HepG2 (cell line): ENCODE measurements at regions not wholly inside any gene's neighbourhood (a gene's known extent, or its start where the extent isn't known, plus 50 kb on each side); places are given as distances from the start of the nearest gene placed in this dataset.

Experiments used
- ATAC-seq: fragments of 200-7000 bp; cut with Tn5 transposase; 3 replicates; pipeline ENCODE4 v1.9.1; 2020; ENCODE audit warnings: mild to moderate bottlenecking, moderate library complexity
- BruUV-seq: library from RNA; stranded (reverse); fragments of 400-500 nt; replicated peaks from 2 replicates; lab custom pipeline; 2021; lab: Mats Ljungman, UMichigan
- CTCF ChIA-PET: fragments of 300-600 bp; formaldehyde crosslinking; extraction: SDS; loops from one replicate; lab custom pipeline; 2021; ENCODE audit warnings: low total read pairs, inconsistent platforms, low intra/inter-chr PET ratio; lab: Yijun Ruan, JAX
- POLR2A ChIA-PET: fragments of 350-600 bp; sonication (Branson Sonifier 250); formaldehyde crosslinking; loops from one replicate; lab custom pipeline; 2020; ENCODE audit warnings: antibody characterized with exemption, inconsistent platforms; lab: Yijun Ruan, JAX
- DNase-seq: peaks from one replicate; pipeline ENCODE4 v3.0.0-alpha.2; 2015; ENCODE audit warnings: low spot score
- FAIRE-seq: peaks from 3 replicates; lab custom pipeline; 2011; peaks lifted over from hg19 to GRCh38; lab: Jason Lieb, UNC
- H2AFZ ChIP-seq: one replicate; pipeline ENCODE4 v1.6.1; 2011; ENCODE audit warnings: low read length, inconsistent platforms
- H3K27ac ChIP-seq: fragments of 300-600 bp; 3 replicates; pipeline ENCODE4 v1.8.0; 2011; ENCODE audit warnings: mixed run types, mild to moderate bottlenecking, mixed read lengths, low read length, inconsistent platforms; ENCODE audit not compliant: insufficient read depth; ENCODE audit errors: extremely low read length
- H3K27me3 ChIP-seq, 2 experiments: fragments of 200-600 bp in 1 of 2; 2 replicates in 1 of 2; 3 replicates in 1 of 2; pipeline versions ENCODE4 v1.6.0 to v1.8.0; 2011; ENCODE audit warnings: low read length in 2 of 2, mild to moderate bottlenecking in 2 of 2, moderate library complexity in 2 of 2, inconsistent platforms in 1 of 2; ENCODE audit not compliant: insufficient read depth in 2 of 2, control insufficient read depth in 1 of 2
- H3K36me3 ChIP-seq, 2 experiments: fragments of 200-600 bp in 1 of 2; replicated peaks in 1 of 2; 2 replicates in 1 of 2; 3 replicates in 1 of 2; pipeline versions ENCODE4 v1.5.1 to v1.8.0; 2011; ENCODE audit warnings: low read length in 2 of 2, inconsistent platforms in 1 of 2; ENCODE audit not compliant: insufficient read depth in 2 of 2, control insufficient read depth in 1 of 2
- H3K4me1 ChIP-seq: 2 replicates; pipeline ENCODE4 v1.5.1; 2012; ENCODE audit warnings: low read length, inconsistent platforms; ENCODE audit not compliant: insufficient read depth
- H3K4me2 ChIP-seq: 2 replicates; pipeline ENCODE4 v1.6.0; 2011; ENCODE audit warnings: low read depth, low read length, inconsistent platforms
- H3K4me3 ChIP-seq, 3 experiments: fragments of 200-600 bp in 1 of 3; sonication (generic), shearing (Covaris generic) in 1 of 3; replicated peaks in 1 of 3; 2 replicates each; pipeline ENCODE4 v1.5.1; 2011 to 2016; ENCODE audit warnings: low read length in 3 of 3, inconsistent platforms in 2 of 3, low read depth in 2 of 3, mild to moderate bottlenecking in 2 of 3, control low read depth in 1 of 3, mixed read lengths in 1 of 3; ENCODE audit not compliant: insufficient read depth in 1 of 3
- H3K79me2 ChIP-seq: one replicate; pipeline ENCODE4 v1.6.1; 2011; ENCODE audit warnings: low read length, inconsistent platforms; ENCODE audit not compliant: insufficient read depth
- H3K9ac ChIP-seq: 2 replicates; pipeline ENCODE4 v1.6.0; 2011; ENCODE audit warnings: mild to moderate bottlenecking, low read depth, low read length, inconsistent platforms; ENCODE audit not compliant: insufficient read depth
- H3K9me3 ChIP-seq: 2 replicates; pipeline ENCODE4 v1.5.1; 2012; ENCODE audit warnings: mild to moderate bottlenecking, low read length
- H4K20me1 ChIP-seq: 2 replicates; pipeline ENCODE4 v1.6.0; 2011; ENCODE audit warnings: inconsistent platforms, mild to moderate bottlenecking, low read length, moderate library complexity; ENCODE audit not compliant: insufficient read depth
- CBX5 ChIP-seq: sonication (generic); formaldehyde crosslinking; IDR thresholded peaks from 2 replicates; pipeline ENCODE4 v1.4.0; 2020; ENCODE audit warnings: missing genetic modification reagents, borderline replicate concordance
- CREB1 ChIP-seq, 2 experiments: fragments of 450-650 bp in 1 of 2; IDR thresholded peaks; 2 replicates each; pipeline ENCODE4 v1.6.1; 2016 to 2017; ENCODE audit warnings: control low read depth in 1 of 2, mild to moderate bottlenecking in 1 of 2, missing compliant biosample characterization in 1 of 2, missing genetic modification characterization in 1 of 2
- ERF ChIP-seq: IDR thresholded peaks from 2 replicates; pipeline ENCODE4 v1.6.1; 2018; ENCODE audit warnings: missing biosample characterization, missing genetic modification reagents
- NFE2 ChIP-seq: sonication (generic); formaldehyde crosslinking; IDR thresholded peaks from 2 replicates; pipeline ENCODE4 v1.4.0; 2020; ENCODE audit warnings: missing genetic modification reagents
- THAP9 ChIP-seq: sonication (generic); formaldehyde crosslinking; IDR thresholded peaks from 2 replicates; pipeline ENCODE4; 2020; ENCODE audit warnings: missing genetic modification reagents, mild to moderate bottlenecking, borderline replicate concordance
- ZFP90 ChIP-seq: sonication (generic); formaldehyde crosslinking; IDR thresholded peaks from 2 replicates; pipeline ENCODE4 v1.8.0; 2022; ENCODE audit warnings: missing genetic modification reagents, mild to moderate bottlenecking, inconsistent platforms, borderline replicate concordance
- ZNF589 ChIP-seq: sonication (generic); formaldehyde crosslinking; conservative IDR thresholded peaks from 2 replicates; pipeline ENCODE4 v1.8.0; 2022; ENCODE audit warnings: mild to moderate bottlenecking, moderate library complexity, missing genetic modification reagents
- WGBS: methylation state at CpG from one replicate; pipeline ENCODE4 v1.1.6; 2017; ENCODE audit warnings: low lambda C conversion rate; 5-methylcytosine and 5-hydroxymethylcytosine counted together
- in situ Hi-C: cut with HindIII; loops from 2 replicates; pipeline ENCODE4 v1.10.0; 2017; ENCODE audit warnings: low pct_unique_long_range_greater_than_20kb; ENCODE audit not compliant: extremely low pct_ligation_motif_present
- intact Hi-C: fragments of 100-400 bp; cut with micrococcal nuclease; formaldehyde crosslinking; loops from one replicate; pipeline ENCODE4 v1.10.0; 2022; ENCODE audit not compliant: unreplicated experiment
- TF ChIP-seq, protein P1 (sequence below), 2 experiments: IDR thresholded peaks; 2 replicates each; pipeline ENCODE4 v1.6.1; 2011 to 2012; ENCODE audit warnings: low read length in 2 of 2, borderline replicate concordance in 1 of 2, low read depth in 1 of 2, mild to moderate bottlenecking in 1 of 2, moderate library complexity in 1 of 2
- TF ChIP-seq, protein P2 (sequence below): IDR thresholded peaks from 2 replicates; pipeline ENCODE4 v1.6.1; 2012; ENCODE audit warnings: low read depth, low read length, improper control_type of control experiment

GRCh38 chr13:73204952-73205351 is 146.1 kb downstream of the KLF5 start:
- POLR2A ChIA-PET, result no interaction called here
- no peak overlapping the region for H3K4me2 ChIP-seq
- TF ChIP-seq CBX5 (CRISPR knock-in tag), result no peak
- TF ChIP-seq, protein P1, sequence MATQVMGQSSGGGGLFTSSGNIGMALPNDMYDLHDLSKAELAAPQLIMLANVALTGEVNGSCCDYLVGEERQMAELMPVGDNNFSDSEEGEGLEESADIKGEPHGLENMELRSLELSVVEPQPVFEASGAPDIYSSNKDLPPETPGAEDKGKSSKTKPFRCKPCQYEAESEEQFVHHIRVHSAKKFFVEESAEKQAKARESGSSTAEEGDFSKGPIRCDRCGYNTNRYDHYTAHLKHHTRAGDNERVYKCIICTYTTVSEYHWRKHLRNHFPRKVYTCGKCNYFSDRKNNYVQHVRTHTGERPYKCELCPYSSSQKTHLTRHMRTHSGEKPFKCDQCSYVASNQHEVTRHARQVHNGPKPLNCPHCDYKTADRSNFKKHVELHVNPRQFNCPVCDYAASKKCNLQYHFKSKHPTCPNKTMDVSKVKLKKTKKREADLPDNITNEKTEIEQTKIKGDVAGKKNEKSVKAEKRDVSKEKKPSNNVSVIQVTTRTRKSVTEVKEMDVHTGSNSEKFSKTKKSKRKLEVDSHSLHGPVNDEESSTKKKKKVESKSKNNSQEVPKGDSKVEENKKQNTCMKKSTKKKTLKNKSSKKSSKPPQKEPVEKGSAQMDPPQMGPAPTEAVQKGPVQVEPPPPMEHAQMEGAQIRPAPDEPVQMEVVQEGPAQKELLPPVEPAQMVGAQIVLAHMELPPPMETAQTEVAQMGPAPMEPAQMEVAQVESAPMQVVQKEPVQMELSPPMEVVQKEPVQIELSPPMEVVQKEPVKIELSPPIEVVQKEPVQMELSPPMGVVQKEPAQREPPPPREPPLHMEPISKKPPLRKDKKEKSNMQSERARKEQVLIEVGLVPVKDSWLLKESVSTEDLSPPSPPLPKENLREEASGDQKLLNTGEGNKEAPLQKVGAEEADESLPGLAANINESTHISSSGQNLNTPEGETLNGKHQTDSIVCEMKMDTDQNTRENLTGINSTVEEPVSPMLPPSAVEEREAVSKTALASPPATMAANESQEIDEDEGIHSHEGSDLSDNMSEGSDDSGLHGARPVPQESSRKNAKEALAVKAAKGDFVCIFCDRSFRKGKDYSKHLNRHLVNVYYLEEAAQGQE (IDR thresholded peaks at IDR 0.05; ENCODE audit: borderline replicate concordance in 1 of 2, low read depth in 1 of 2, low read length in 2 of 2), result peak in 1 of 2 experiments; percentile 82; a peak in 3 of 4 replicates
- TF ChIP-seq, all 625 proteins: peak for 1
- H3K4me1 ChIP-seq, result peaks cover 8% of the 10 kb centered on the region
- in situ Hi-C loops (no loop called here), intact Hi-C loops (no loop called here)
- no peak for FAIRE-seq
- H2AFZ ChIP-seq, result no peak overlapping the region
- WGBS, result 14% methylated on average over 5 of the region's 5 CpGs
- H3K27me3 ChIP-seq, result no peaks in the 10 kb centered on the region
- BruUV-seq, result no TSS peak
- no peak for ATAC-seq
- H3K9me3 ChIP-seq, result no peaks in the 10 kb centered on the region
- H4K20me1 ChIP-seq, result no peaks in the 10 kb centered on the region
- no peak overlapping the region for H3K4me3 ChIP-seq
- DNase-seq, result no peak
- CTCF ChIA-PET, result no interaction called here
- no peak overlapping the region for H3K27ac ChIP-seq
- no peak overlapping the region for H3K9ac ChIP-seq
- H3K79me2 ChIP-seq, result no peaks in the 10 kb centered on the region
- no peaks in the 10 kb centered on the region for H3K36me3 ChIP-seq

- H4K20me1 ChIP-seq, result no peaks in the 10 kb centered on the region
- ChIA-PET CTCF (no interaction called here), POLR2A (no interaction called here)
- no peaks in the 10 kb centered on the region for H3K36me3 ChIP-seq
- H3K4me1 ChIP-seq, result peaks cover 11% of the 10 kb centered on the region; the same call in 1 of the 2 replicates
- no TSS peak for BruUV-seq
- no peaks in the 10 kb centered on the region for H3K27me3 ChIP-seq
- no peak for FAIRE-seq
- 11% methylated on average over 2 of the region's 2 CpGs for WGBS
- no peak overlapping the region for H3K27ac ChIP-seq
- no peak overlapping the region for H3K9ac ChIP-seq
- intact Hi-C loops (no loop called here), in situ Hi-C loops (no loop called here)
- no peaks in the 10 kb centered on the region for H3K79me2 ChIP-seq
- no peak overlapping the region for H3K4me2 ChIP-seq
- DNase-seq, result no peak
- H3K4me3 ChIP-seq, result no peak overlapping the region
- H3K9me3 ChIP-seq, result no peaks in the 10 kb centered on the region
- TF ChIP-seq ZFP90 (CRISPR knock-in tag) (no peak), NFE2 (CRISPR knock-in tag) (no peak), CREB1 (IDR thresholded peaks at IDR 0.05) (0 out of 2 replicates have a peak, but pooled peaks have one; percentile 12), CREB1 (CRISPR knock-in tag; IDR thresholded peaks at IDR 0.05) (no peak), THAP9 (CRISPR knock-in tag) (no peak), ERF (CRISPR knock-in tag) (no peak), ZNF589 (CRISPR knock-in tag) (no peak)
- TF ChIP-seq, protein P2, sequence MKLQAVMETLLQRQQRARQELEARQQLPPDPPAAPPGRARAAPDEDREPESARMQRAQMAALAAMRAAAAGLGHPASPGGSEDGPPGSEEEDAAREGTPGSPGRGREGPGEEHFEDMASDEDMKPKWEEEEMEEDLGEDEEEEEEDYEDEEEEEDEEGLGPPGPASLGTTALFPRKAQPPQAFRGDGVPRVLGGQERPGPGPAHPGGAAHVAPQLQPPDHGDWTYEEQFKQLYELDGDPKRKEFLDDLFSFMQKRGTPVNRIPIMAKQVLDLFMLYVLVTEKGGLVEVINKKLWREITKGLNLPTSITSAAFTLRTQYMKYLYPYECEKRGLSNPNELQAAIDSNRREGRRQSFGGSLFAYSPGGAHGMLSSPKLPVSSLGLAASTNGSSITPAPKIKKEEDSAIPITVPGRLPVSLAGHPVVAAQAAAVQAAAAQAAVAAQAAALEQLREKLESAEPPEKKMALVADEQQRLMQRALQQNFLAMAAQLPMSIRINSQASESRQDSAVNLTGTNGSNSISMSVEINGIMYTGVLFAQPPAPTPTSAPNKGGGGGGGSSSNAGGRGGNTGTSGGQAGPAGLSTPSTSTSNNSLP, result no peak
- no peak for ATAC-seq
- no peak overlapping the region for H2AFZ ChIP-seq
Observed at GRCh38 chr13:73201626-73202025, 142.8 kb downstream of the KLF5 start.
